ENCODE measurements at regions not wholly inside any gene's neighbourhood (a gene's known extent, or its start where the extent isn't known, plus 50 kb on each side); places are given as distances from the start of the nearest gene placed in this dataset.

DNA sequence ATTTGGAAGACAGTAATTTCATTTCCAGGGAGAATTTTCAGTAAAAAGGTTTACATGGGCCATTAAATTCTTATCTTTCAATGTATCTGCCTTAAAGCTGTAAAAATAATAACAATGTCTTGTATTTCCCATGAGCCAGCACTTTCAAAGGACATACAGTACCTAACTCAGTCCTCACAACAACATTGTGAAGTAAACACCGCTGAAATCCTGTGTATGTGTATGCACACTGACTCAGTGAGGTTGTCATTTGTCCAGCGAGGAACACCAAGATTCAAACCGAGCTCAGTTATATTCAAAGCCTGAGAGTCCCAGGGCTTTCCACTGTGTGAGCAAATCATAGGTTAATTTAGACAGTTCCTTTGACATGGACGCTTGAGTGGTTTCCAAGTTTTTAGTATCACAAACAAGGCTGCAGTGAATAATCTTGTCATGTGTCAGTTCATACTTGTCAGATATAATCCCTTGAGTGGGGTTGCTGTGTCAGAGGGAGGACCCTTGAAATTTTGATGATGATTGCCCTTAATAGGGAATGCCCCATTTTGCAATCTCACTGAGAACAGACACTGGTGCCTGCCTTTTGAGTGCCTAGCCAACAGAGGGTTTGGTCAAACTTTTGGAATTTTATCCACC, 50.0 kb upstream of the SLC22A23 start:
- H3K27ac ChIP-seq (ENCODE audit: low read depth in 2 of 2, low read length in 1 of 2), result no peak overlapping the region
- ChIA-PET CTCF (no interaction called here), POLR2A (no interaction called here)
- no peaks in the 10 kb centered on the region for H3K79me2 ChIP-seq (ENCODE audit: insufficient read depth)
- no peak overlapping the region for H3K4me3 ChIP-seq (ENCODE audit: low read depth in 2 of 2, low read length in 1 of 2)
- TF ChIP-seq RCOR1 (IDR thresholded peaks at IDR 0.05; ENCODE audit: low read length) (no peak), NRF1 (IDR thresholded peaks at IDR 0.05; ENCODE audit: low read depth, low read length) (no peak), CHD2 (IDR thresholded peaks at IDR 0.05; ENCODE audit: low read length, partially characterized antibody) (no peak), FOXJ3 (CRISPR knock-in tag; IDR thresholded peaks at IDR 0.05) (no peak), POLR2AphosphoS5 (IDR thresholded peaks at IDR 0.05; ENCODE audit: low read depth, low read length) (no peak)
- TF ChIP-seq, protein P1, sequence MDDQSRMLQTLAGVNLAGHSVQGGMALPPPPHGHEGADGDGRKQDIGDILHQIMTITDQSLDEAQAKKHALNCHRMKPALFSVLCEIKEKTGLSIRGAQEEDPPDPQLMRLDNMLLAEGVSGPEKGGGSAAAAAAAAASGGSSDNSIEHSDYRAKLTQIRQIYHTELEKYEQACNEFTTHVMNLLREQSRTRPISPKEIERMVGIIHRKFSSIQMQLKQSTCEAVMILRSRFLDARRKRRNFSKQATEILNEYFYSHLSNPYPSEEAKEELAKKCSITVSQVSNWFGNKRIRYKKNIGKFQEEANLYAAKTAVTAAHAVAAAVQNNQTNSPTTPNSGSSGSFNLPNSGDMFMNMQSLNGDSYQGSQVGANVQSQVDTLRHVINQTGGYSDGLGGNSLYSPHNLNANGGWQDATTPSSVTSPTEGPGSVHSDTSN (IDR thresholded peaks at IDR 0.05), result no peak
- H3K4me1 ChIP-seq (ENCODE audit: control insufficient read depth in 1 of 2, insufficient read depth in 2 of 2, low read depth in 1 of 2, low read length in 1 of 2), result no peaks in the 10 kb centered on the region
- WGBS (ENCODE audit: low lambda C conversion rate), result 29% methylated on average over 4 of the region's 4 CpGs
- DNase-seq, result no peak
- no peaks in the 10 kb centered on the region for H4K20me1 ChIP-seq (ENCODE audit: insufficient read depth)
- H3K9me3 ChIP-seq, result no peaks in the 10 kb centered on the region
- H3K9me2 ChIP-seq, result no peaks in the 10 kb centered on the region
- peaks cover 24% of the 10 kb centered on the region for H3K27me3 ChIP-seq (ENCODE audit: insufficient read depth)
- H2AFZ ChIP-seq (ENCODE audit: low read depth), result no peak overlapping the region
- no peak overlapping the region for H3K4me2 ChIP-seq
- H3K36me3 ChIP-seq (replicated peaks in 1 of 2; ENCODE audit: control insufficient read depth in 1 of 2, insufficient read depth in 2 of 2, low read length in 1 of 2), result no peaks in the 10 kb centered on the region
- no peak overlapping the region for H3K9ac ChIP-seq
- H3F3A ChIP-seq (replicated peaks; ENCODE audit: insufficient read depth), result no peaks in the 10 kb centered on the region

Measured in SK-N-SH (cell line).